H9 (cell line): ENCODE measurements at regions not wholly inside any gene's neighbourhood (a gene's known extent, or its start where the extent isn't known, plus 50 kb on each side); places are given as distances from the start of the nearest gene placed in this dataset.

Experiments used
- DNase-seq: peaks from one replicate; pipeline ENCODE4 v3.0.0-alpha.2; 2017
- H2AFZ ChIP-seq: one replicate; pipeline ENCODE4 v1.6.1; 2013; ENCODE audit warnings: mild to moderate bottlenecking, low read length, control low read depth, moderate library complexity
- H2AK5ac ChIP-seq: 2 replicates; pipeline ENCODE4 v1.6.1; 2013; ENCODE audit warnings: low read length, control low read depth, mixed read lengths; ENCODE audit not compliant: insufficient read length
- H2BK120ac ChIP-seq: one replicate; pipeline ENCODE4 v1.6.1; 2013; ENCODE audit warnings: low read depth, mild to moderate bottlenecking, low read length, control low read depth, inconsistent platforms; ENCODE audit not compliant: poor library complexity, severe bottlenecking
- H2BK12ac ChIP-seq: 2 replicates; pipeline ENCODE4 v1.6.1; 2013; ENCODE audit warnings: low read length, control low read depth, mixed read lengths, low read depth; ENCODE audit not compliant: insufficient read length
- H2BK15ac ChIP-seq: 2 replicates; pipeline ENCODE4 v1.6.1; 2013; ENCODE audit warnings: low read depth, low read length, control low read depth
- H2BK20ac ChIP-seq: one replicate; pipeline ENCODE4 v1.6.1; 2013; ENCODE audit warnings: low read depth, mild to moderate bottlenecking, low read length, control low read depth, inconsistent platforms; ENCODE audit not compliant: poor library complexity, severe bottlenecking
- H2BK5ac ChIP-seq: 2 replicates; pipeline ENCODE4 v1.6.1; 2013; ENCODE audit warnings: low read length, control low read depth, mixed read lengths; ENCODE audit not compliant: insufficient read length
- H3K14ac ChIP-seq: 2 replicates; pipeline ENCODE4 v1.6.1; 2013; ENCODE audit warnings: low read length, control low read depth; ENCODE audit not compliant: insufficient read depth
- H3K18ac ChIP-seq: 2 replicates; pipeline ENCODE4 v1.6.1; 2013; ENCODE audit warnings: low read depth, mild to moderate bottlenecking, mixed read lengths, low read length, control low read depth; ENCODE audit not compliant: insufficient read length
- H3K23ac ChIP-seq: 2 replicates; pipeline ENCODE4 v1.6.1; 2013; ENCODE audit warnings: low read length, control low read depth, mixed read lengths, low read depth; ENCODE audit not compliant: insufficient read length
- H3K23me2 ChIP-seq: 2 replicates; pipeline ENCODE4 v1.6.1; 2013; ENCODE audit warnings: low read depth, mild to moderate bottlenecking, mixed read lengths, low read length, control low read depth; ENCODE audit not compliant: insufficient read length, poor library complexity, severe bottlenecking
- H3K27ac ChIP-seq: 2 replicates; pipeline ENCODE4 v1.5.1; 2013; ENCODE audit warnings: low read length, control low read depth, mixed read lengths, low read depth; ENCODE audit not compliant: insufficient read length
- H3K27me3 ChIP-seq: 2 replicates; pipeline ENCODE4 v1.6.1; 2013; ENCODE audit warnings: low read length, control low read depth, inconsistent platforms; ENCODE audit not compliant: insufficient read depth
- H3K4ac ChIP-seq: 2 replicates; pipeline ENCODE4 v1.6.1; 2013; ENCODE audit warnings: low read depth, mild to moderate bottlenecking, control low read depth, inconsistent platforms, low read length, moderate library complexity
- H3K4me1 ChIP-seq: 2 replicates; pipeline ENCODE4 v1.6.1; 2013; ENCODE audit warnings: low read length, control low read depth, inconsistent platforms; ENCODE audit not compliant: insufficient read depth
- H3K4me2 ChIP-seq: 2 replicates; pipeline ENCODE4 v1.6.1; 2013; ENCODE audit warnings: low read length, control low read depth, mixed read lengths; ENCODE audit not compliant: insufficient read length, insufficient read depth
- H3K56ac ChIP-seq: 2 replicates; pipeline ENCODE4 v1.6.1; 2013; ENCODE audit warnings: low read depth, mild to moderate bottlenecking, mixed read lengths, low read length, control low read depth; ENCODE audit not compliant: insufficient read length
- H3K79me1 ChIP-seq: 2 replicates; pipeline ENCODE4 v1.6.1; 2013; ENCODE audit warnings: low read depth, mild to moderate bottlenecking, moderate library complexity, low read length, control low read depth, inconsistent platforms; ENCODE audit not compliant: insufficient read depth, poor library complexity, severe bottlenecking
- H3K79me2 ChIP-seq: 2 replicates; pipeline ENCODE4 v1.6.1; 2013; ENCODE audit warnings: low read length, control low read depth, inconsistent platforms; ENCODE audit not compliant: insufficient read depth
- H3K9ac ChIP-seq: 2 replicates; pipeline ENCODE4 v1.6.1; 2013; ENCODE audit warnings: low read length, control low read depth, mixed read lengths; ENCODE audit not compliant: insufficient read length; ENCODE audit errors: extremely low read depth
- H3K9me3 ChIP-seq: one replicate; pipeline ENCODE4 v1.6.1; 2013; ENCODE audit warnings: low read depth, low read length, inconsistent platforms; ENCODE audit not compliant: control insufficient read depth
- H3T11ph ChIP-seq: one replicate; pipeline ENCODE4 v1.6.1; 2013; ENCODE audit warnings: mild to moderate bottlenecking, low read length, control low read depth, inconsistent platforms
- H4K20me1 ChIP-seq: one replicate; pipeline ENCODE4 v1.6.1; 2013; ENCODE audit not compliant: control insufficient read depth, insufficient read length, insufficient read depth
- H4K5ac ChIP-seq: 2 replicates; pipeline ENCODE4 v1.6.1; 2013; ENCODE audit warnings: low read depth, mild to moderate bottlenecking, mixed read lengths, low read length, control low read depth; ENCODE audit not compliant: insufficient read length
- H4K8ac ChIP-seq: replicated peaks from 2 replicates; pipeline ENCODE4 v1.6.1; 2013; ENCODE audit warnings: low read length, control low read depth, mixed read lengths, low read depth; ENCODE audit not compliant: insufficient read length
- H4K91ac ChIP-seq: 2 replicates; pipeline ENCODE4 v1.6.1; 2013; ENCODE audit warnings: low read depth, mild to moderate bottlenecking, moderate library complexity, mixed read lengths, low read length, control low read depth; ENCODE audit not compliant: insufficient read length
- H3K27ac Mint-ChIP-seq, 3 experiments: 2 replicates in 2 of 3; 3 replicates in 1 of 3; pipeline ENCODE4 v1.8.0; 2020 to 2021; ENCODE audit warnings: mixed read lengths in 3 of 3, mild to moderate bottlenecking in 1 of 3, moderate library complexity in 1 of 3
- H3K27me3 Mint-ChIP-seq: 2 replicates; pipeline ENCODE4 v1.8.0; 2021; ENCODE audit warnings: low read depth, mild to moderate bottlenecking, moderate library complexity, mixed read lengths
- H3K36me3 Mint-ChIP-seq, 3 experiments: 2 replicates in 2 of 3; 3 replicates in 1 of 3; pipeline ENCODE4 v1.8.0; 2020 to 2021; ENCODE audit warnings: low read depth in 3 of 3, mixed read lengths in 3 of 3; ENCODE audit not compliant: insufficient read depth in 1 of 3
- H3K4me1 Mint-ChIP-seq, 2 experiments: 2 replicates each; pipeline ENCODE4 v1.8.0; 2020; ENCODE audit warnings: mixed read lengths in 2 of 2
- H3K4me3 Mint-ChIP-seq, 2 experiments: 2 replicates in 1 of 2; 3 replicates in 1 of 2; pipeline ENCODE4 v1.8.0; 2020 to 2021; ENCODE audit warnings: mild to moderate bottlenecking in 2 of 2, mixed read lengths in 2 of 2, moderate library complexity in 1 of 2
- H3K9me3 Mint-ChIP-seq, 2 experiments: 2 replicates in 1 of 2; 3 replicates in 1 of 2; pipeline ENCODE4 v1.8.0; 2020; ENCODE audit warnings: mild to moderate bottlenecking in 2 of 2, mixed read lengths in 2 of 2, moderate library complexity in 1 of 2
- TF ChIP-seq, protein P1 (sequence below): fragments of 200-600 bp; sonication (generic); conservative IDR thresholded peaks from 3 replicates; pipeline ENCODE4 v1.8.0; 2021; ENCODE audit warnings: antibody characterized with exemption, mild to moderate bottlenecking

DNA sequence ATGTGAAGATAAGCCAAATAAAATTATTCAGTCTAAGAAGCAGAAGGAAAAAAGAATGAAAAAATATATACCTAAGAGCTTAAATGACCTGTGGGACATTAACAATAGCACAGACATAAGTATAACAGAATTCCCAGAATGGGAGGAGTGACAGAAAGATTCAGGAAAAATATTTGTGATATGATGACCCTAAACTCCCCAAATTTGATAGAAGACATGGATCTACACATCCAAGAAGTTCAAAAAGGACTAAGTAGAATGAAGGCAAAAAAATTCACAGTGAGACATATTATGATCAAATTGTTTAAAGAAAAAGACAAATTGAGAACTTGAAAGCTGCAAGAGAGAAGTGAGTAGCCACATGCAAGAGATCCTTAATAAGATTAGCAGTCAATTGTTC is 211.4 kb upstream of the OR4E1 start:
- no peak overlapping the region for H2BK15ac ChIP-seq
- H3T11ph ChIP-seq, result no peak overlapping the region
- no peak overlapping the region for H2BK5ac ChIP-seq
- TF ChIP-seq, protein P1, sequence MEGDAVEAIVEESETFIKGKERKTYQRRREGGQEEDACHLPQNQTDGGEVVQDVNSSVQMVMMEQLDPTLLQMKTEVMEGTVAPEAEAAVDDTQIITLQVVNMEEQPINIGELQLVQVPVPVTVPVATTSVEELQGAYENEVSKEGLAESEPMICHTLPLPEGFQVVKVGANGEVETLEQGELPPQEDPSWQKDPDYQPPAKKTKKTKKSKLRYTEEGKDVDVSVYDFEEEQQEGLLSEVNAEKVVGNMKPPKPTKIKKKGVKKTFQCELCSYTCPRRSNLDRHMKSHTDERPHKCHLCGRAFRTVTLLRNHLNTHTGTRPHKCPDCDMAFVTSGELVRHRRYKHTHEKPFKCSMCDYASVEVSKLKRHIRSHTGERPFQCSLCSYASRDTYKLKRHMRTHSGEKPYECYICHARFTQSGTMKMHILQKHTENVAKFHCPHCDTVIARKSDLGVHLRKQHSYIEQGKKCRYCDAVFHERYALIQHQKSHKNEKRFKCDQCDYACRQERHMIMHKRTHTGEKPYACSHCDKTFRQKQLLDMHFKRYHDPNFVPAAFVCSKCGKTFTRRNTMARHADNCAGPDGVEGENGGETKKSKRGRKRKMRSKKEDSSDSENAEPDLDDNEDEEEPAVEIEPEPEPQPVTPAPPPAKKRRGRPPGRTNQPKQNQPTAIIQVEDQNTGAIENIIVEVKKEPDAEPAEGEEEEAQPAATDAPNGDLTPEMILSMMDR, result no peak
- no peak overlapping the region for H3K4ac ChIP-seq
- H3K79me1 ChIP-seq, result no peaks in the 10 kb centered on the region
- no peak overlapping the region for H3K23ac ChIP-seq
- H4K91ac ChIP-seq, result no peak overlapping the region
- H3K27me3 ChIP-seq, result no peaks in the 10 kb centered on the region
- Mint-ChIP-seq H3K4me3 (no peak overlapping the region), H3K9me3 (peaks cover 4% of the 10 kb centered on the region in 2 experiments; a peak in 3 of 5 replicates), H3K27ac (no peak overlapping the region), H3K36me3 (no peaks in the 10 kb centered on the region), H3K27me3 (peaks cover 7% of the 10 kb centered on the region), H3K4me1 (no peaks in the 10 kb centered on the region; a peak in 1 of 4 replicates)
- H3K9ac ChIP-seq, result no peak overlapping the region
- H3K4me1 ChIP-seq, result no peaks in the 10 kb centered on the region; the same call in 1 of the 2 replicates
- no peak for DNase-seq
- H2BK120ac ChIP-seq, result no peak overlapping the region
- no peaks in the 10 kb centered on the region for H3K23me2 ChIP-seq
- no peaks in the 10 kb centered on the region for H3K79me2 ChIP-seq
- H2AK5ac ChIP-seq, result no peak overlapping the region
- no peak overlapping the region for H2AFZ ChIP-seq
- H4K5ac ChIP-seq, result no peak overlapping the region
- no peak overlapping the region for H3K56ac ChIP-seq
- no peaks in the 10 kb centered on the region for H4K20me1 ChIP-seq
- no peak overlapping the region for H4K8ac ChIP-seq
- H3K4me2 ChIP-seq, result no peak overlapping the region
- H3K27ac ChIP-seq, result no peak overlapping the region
- no peaks in the 10 kb centered on the region for H3K9me3 ChIP-seq
- H2BK12ac ChIP-seq, result no peak overlapping the region
- H2BK20ac ChIP-seq, result no peak overlapping the region
- H3K14ac ChIP-seq, result no peak overlapping the region
- no peak overlapping the region for H3K18ac ChIP-seq
